HL-60 (cell line): ENCODE measurements at regions not wholly inside any gene's neighbourhood (a gene's known extent, or its start where the extent isn't known, plus 50 kb on each side); places are given as distances from the start of the nearest gene placed in this dataset.

Experiments used
- CTCF ChIP-seq: IDR thresholded peaks from one replicate; pipeline ENCODE4 v1.5.1; 2011; ENCODE audit warnings: low read length, control low read depth, inconsistent platforms; ENCODE audit not compliant: insufficient read depth
- GABPA ChIP-seq: IDR thresholded peaks from 2 replicates; pipeline ENCODE4 v1.6.1; 2012; ENCODE audit warnings: low read depth
- POLR2AphosphoS5 ChIP-seq: IDR thresholded peaks from 2 replicates; pipeline ENCODE4 v1.6.1; 2012; ENCODE audit warnings: low read depth
- SPI1 ChIP-seq: IDR thresholded peaks from 2 replicates; pipeline ENCODE4 v1.6.1; 2012; ENCODE audit warnings: low read depth, mild to moderate bottlenecking, borderline replicate concordance
- TF ChIP-seq, protein P1 (sequence below): IDR thresholded peaks from 2 replicates; pipeline ENCODE4 v1.6.1; 2012; ENCODE audit warnings: low read depth; ENCODE audit not compliant: insufficient replicate concordance

- TF ChIP-seq POLR2AphosphoS5 (no peak), CTCF (no peak), GABPA (no peak), SPI1 (peak; percentile 3; the same call in 1 of the 2 replicates)
- TF ChIP-seq, protein P1, sequence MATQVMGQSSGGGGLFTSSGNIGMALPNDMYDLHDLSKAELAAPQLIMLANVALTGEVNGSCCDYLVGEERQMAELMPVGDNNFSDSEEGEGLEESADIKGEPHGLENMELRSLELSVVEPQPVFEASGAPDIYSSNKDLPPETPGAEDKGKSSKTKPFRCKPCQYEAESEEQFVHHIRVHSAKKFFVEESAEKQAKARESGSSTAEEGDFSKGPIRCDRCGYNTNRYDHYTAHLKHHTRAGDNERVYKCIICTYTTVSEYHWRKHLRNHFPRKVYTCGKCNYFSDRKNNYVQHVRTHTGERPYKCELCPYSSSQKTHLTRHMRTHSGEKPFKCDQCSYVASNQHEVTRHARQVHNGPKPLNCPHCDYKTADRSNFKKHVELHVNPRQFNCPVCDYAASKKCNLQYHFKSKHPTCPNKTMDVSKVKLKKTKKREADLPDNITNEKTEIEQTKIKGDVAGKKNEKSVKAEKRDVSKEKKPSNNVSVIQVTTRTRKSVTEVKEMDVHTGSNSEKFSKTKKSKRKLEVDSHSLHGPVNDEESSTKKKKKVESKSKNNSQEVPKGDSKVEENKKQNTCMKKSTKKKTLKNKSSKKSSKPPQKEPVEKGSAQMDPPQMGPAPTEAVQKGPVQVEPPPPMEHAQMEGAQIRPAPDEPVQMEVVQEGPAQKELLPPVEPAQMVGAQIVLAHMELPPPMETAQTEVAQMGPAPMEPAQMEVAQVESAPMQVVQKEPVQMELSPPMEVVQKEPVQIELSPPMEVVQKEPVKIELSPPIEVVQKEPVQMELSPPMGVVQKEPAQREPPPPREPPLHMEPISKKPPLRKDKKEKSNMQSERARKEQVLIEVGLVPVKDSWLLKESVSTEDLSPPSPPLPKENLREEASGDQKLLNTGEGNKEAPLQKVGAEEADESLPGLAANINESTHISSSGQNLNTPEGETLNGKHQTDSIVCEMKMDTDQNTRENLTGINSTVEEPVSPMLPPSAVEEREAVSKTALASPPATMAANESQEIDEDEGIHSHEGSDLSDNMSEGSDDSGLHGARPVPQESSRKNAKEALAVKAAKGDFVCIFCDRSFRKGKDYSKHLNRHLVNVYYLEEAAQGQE = no peak
These were observed 457.5 kb downstream of the EDEM1 start for GRCh38 chr3:5644773-5645670.
